SW480 (cell line): ENCODE measurements at regions not wholly inside any gene's neighbourhood (a gene's known extent, or its start where the extent isn't known, plus 50 kb on each side); places are given as distances from the start of the nearest gene placed in this dataset.
A peak's percentile ranks its signal among the peaks of the same experiment; 100 is the strongest.
"Not testable (repeated sequence)": the region's sequence is repeated elsewhere in the genome, so short reads cannot be mapped to it uniquely, and the experiment has no call there.

ENCODE experiments used
- DNase-seq: peaks from one replicate; pipeline ENCODE4 v3.0.0-alpha.2; 2016; ENCODE audit warnings: low spot score

GRCh38 chr9:39665020-39665419, 309.6 kb downstream of the SPATA31A1 start:
- DNase-seq: not testable (repeated sequence)

GRCh38 chr9:39674437-39675210, 319.2 kb downstream of the SPATA31A1 start:
- not testable (repeated sequence) for DNase-seq

GRCh38 chr9:39675211-39675553, 319.7 kb downstream of the SPATA31A1 start:
- DNase-seq: not testable (repeated sequence)

- not testable (repeated sequence) for DNase-seq
Observed at GRCh38 chr9:39678534-39679263, 323.2 kb downstream of the SPATA31A1 start.

- DNase-seq: not testable (repeated sequence)
Observed at GRCh38 chr9:39680694-39681401, 325.4 kb downstream of the SPATA31A1 start.

GRCh38 chr9:39728862-39729261, 373.4 kb downstream of the SPATA31A1 start:
- not testable (repeated sequence) for DNase-seq

- not testable (repeated sequence) for DNase-seq
Observed at GRCh38 chr9:39744898-39745297, 389.4 kb downstream of the SPATA31A1 start.

GRCh38 chr9:39775570-39775969, 420.1 kb downstream of the SPATA31A1 start:
- DNase-seq: not testable (repeated sequence)

- DNase-seq: not testable (repeated sequence)
Observed at GRCh38 chr9:39791356-39791755, 435.9 kb downstream of the SPATA31A1 start.

GRCh38 chr9:39797935-39798334, 442.5 kb downstream of the SPATA31A1 start:
- DNase-seq: not testable (repeated sequence)

- DNase-seq: not testable (repeated sequence)
Observed at GRCh38 chr9:39799252-39799651, 443.8 kb downstream of the SPATA31A1 start.

- not testable (repeated sequence) for DNase-seq
Observed at GRCh38 chr9:39802561-39802960, 447.1 kb downstream of the SPATA31A1 start.

- DNase-seq: peak; percentile 83
Observed at GRCh38 chr9:39809401-39810226, 454.1 kb downstream of the SPATA31A1 start.

- DNase-seq: not testable (repeated sequence)
Observed at GRCh38 chr9:39810401-39810800, 454.9 kb downstream of the SPATA31A1 start.

- not testable (repeated sequence) for DNase-seq
Observed at GRCh38 chr9:39811615-39812014, 456.1 kb downstream of the SPATA31A1 start.

GRCh38 chr9:39828457-39828856, 473.0 kb downstream of the SPATA31A1 start:
- peak; percentile 23 for DNase-seq
